Endothelial cell of umbilical vein (primary cell): ENCODE measurements at regions not wholly inside any gene's neighbourhood (a gene's known extent, or its start where the extent isn't known, plus 50 kb on each side); places are given as distances from the start of the nearest gene placed in this dataset.

Source experiments
- BruUV-seq: library from RNA; stranded (reverse); fragments of 400-500 nt; replicated peaks from 2 replicates; lab custom pipeline; 2021; lab: Mats Ljungman, UMichigan
- CTCF ChIA-PET: fragments of 300-600, 350-600 bp; sonication (Branson Sonifier 250); formaldehyde crosslinking; loops from one replicate; lab custom pipeline; 2021; ENCODE audit warnings: antibody characterized with exemption, inconsistent platforms; lab: Charles Lee
- POLR2A ChIA-PET: fragments of 300-600, 350-600 bp; sonication (Branson Sonifier 250); formaldehyde crosslinking; loops from one replicate; lab custom pipeline; 2021; ENCODE audit warnings: antibody characterized with exemption, inconsistent platforms; lab: Charles Lee
- DNase-seq: peaks from one replicate; pipeline ENCODE4 v3.0.0-alpha.2; 2011; ENCODE audit warnings: low read depth, low spot score
- FAIRE-seq: peaks from 2 replicates; lab custom pipeline; 2011; peaks lifted over from hg19 to GRCh38; lab: Jason Lieb, UNC
- H2AFZ ChIP-seq: 2 replicates; pipeline ENCODE4 v1.6.0; 2012; ENCODE audit warnings: low read depth, low read length, control low read depth, inconsistent platforms
- H3K27ac ChIP-seq: 2 replicates; pipeline ENCODE4 v1.5.1; 2011; ENCODE audit warnings: low read depth, mild to moderate bottlenecking, control low read depth, low read length, moderate library complexity; ENCODE audit not compliant: insufficient read depth
- H3K27me3 ChIP-seq, 2 experiments: 2 replicates each; pipeline versions ENCODE4 v1.6.0 to v1.6.1; 2011; ENCODE audit warnings: low read length in 2 of 2, mixed read lengths in 1 of 2; ENCODE audit not compliant: control insufficient read depth in 2 of 2, insufficient read depth in 2 of 2
- H3K36me3 ChIP-seq, 2 experiments: 2 replicates in 1 of 2; 3 replicates in 1 of 2; pipeline ENCODE4 v1.5.1; 2011; ENCODE audit warnings: low read length in 2 of 2, mild to moderate bottlenecking in 1 of 2, moderate library complexity in 1 of 2; ENCODE audit not compliant: control insufficient read depth in 2 of 2, insufficient read depth in 2 of 2; ENCODE audit errors: extremely low read depth in 1 of 2
- H3K4me1 ChIP-seq: 3 replicates; pipeline ENCODE4 v1.5.1; 2011; ENCODE audit warnings: mild to moderate bottlenecking, low read length; ENCODE audit not compliant: control insufficient read depth, insufficient read depth; ENCODE audit errors: extremely low read depth
- H3K4me2 ChIP-seq: 2 replicates; pipeline ENCODE4 v1.6.1; 2011; ENCODE audit warnings: low read length, control low read depth, mixed read lengths; ENCODE audit not compliant: insufficient read depth
- H3K4me3 ChIP-seq, 3 experiments: fragments of 200-600 bp in 1 of 3; sonication (generic), shearing (Covaris generic) in 1 of 3; replicated peaks in 1 of 3; 2 replicates each; pipeline ENCODE4 v1.5.1; 2011 to 2016; ENCODE audit warnings: control low read depth in 3 of 3, low read length in 3 of 3, mild to moderate bottlenecking in 2 of 3, inconsistent platforms in 1 of 3, low read depth in 1 of 3, moderate library complexity in 1 of 3; ENCODE audit not compliant: insufficient read depth in 1 of 3
- H3K79me2 ChIP-seq: 2 replicates; pipeline ENCODE4 v1.6.0; 2012; ENCODE audit warnings: low read length, inconsistent platforms; ENCODE audit not compliant: control insufficient read depth, insufficient read depth
- H3K9ac ChIP-seq: replicated peaks from 2 replicates; pipeline ENCODE3; 2011; ENCODE audit warnings: low read length, control low read depth; ENCODE audit not compliant: insufficient read depth; ENCODE audit errors: extremely low read depth
- H3K9me1 ChIP-seq: replicated peaks from 3 replicates; pipeline ENCODE4 v1.6.0; 2011; ENCODE audit warnings: mild to moderate bottlenecking, low read length; ENCODE audit not compliant: control insufficient read depth, insufficient read depth; ENCODE audit errors: extremely low read depth
- H3K9me3 ChIP-seq: replicated peaks from 2 replicates; pipeline ENCODE4 v1.5.1; 2012; ENCODE audit warnings: low read length, inconsistent platforms; ENCODE audit not compliant: control insufficient read depth, insufficient read depth
- H4K20me1 ChIP-seq: replicated peaks from 2 replicates; pipeline ENCODE3; 2011; ENCODE audit warnings: mild to moderate bottlenecking, low read length; ENCODE audit not compliant: control insufficient read depth, insufficient read depth; ENCODE audit errors: extremely low read depth
- JUN ChIP-seq: IDR thresholded peaks from 2 replicates; pipeline ENCODE4 v1.6.1; 2011; ENCODE audit warnings: borderline replicate concordance, low read depth; ENCODE audit not compliant: insufficient read length, insufficient read depth
- MAX ChIP-seq: IDR thresholded peaks from 2 replicates; pipeline ENCODE4 v1.6.1; 2011; ENCODE audit not compliant: insufficient read depth, insufficient read length
- POLR2A ChIP-seq: IDR thresholded peaks from 2 replicates; pipeline ENCODE4 v1.6.1; 2012; ENCODE audit warnings: low read depth, mild to moderate bottlenecking, control low read depth, low read length
- dilution Hi-C: fragments of 300-500 bp; cut with MboI; formaldehyde crosslinking; loops from one replicate; pipeline ENCODE4 v1.15.0; 2019; ENCODE audit warnings: low sequenced_read_pairs; ENCODE audit not compliant: extremely low pct_ligation_motif_present
- intact Hi-C: fragments of 100-400 bp; cut with micrococcal nuclease; formaldehyde crosslinking; loops from one replicate; pipeline ENCODE4 v1.10.0; 2022

GRCh38 chr17:51486885-51487520, 226.7 kb downstream of the UTP18 start:
- Histone ChIP-seq H3K4me3 (no peak overlapping the region), H3K27ac (no peak overlapping the region), H3K4me2 (no peak overlapping the region), H3K9me1 (no peaks in the 10 kb centered on the region), H2AFZ (no peak overlapping the region), H3K79me2 (no peaks in the 10 kb centered on the region), H3K4me1 (no peaks in the 10 kb centered on the region), H3K36me3 (no peaks in the 10 kb centered on the region), H3K9ac (no peak overlapping the region), H4K20me1 (no peaks in the 10 kb centered on the region), H3K27me3 (no peaks in the 10 kb centered on the region), H3K9me3 (no peaks in the 10 kb centered on the region)
- dilution Hi-C loops: no loop called here
- no peak for DNase-seq
- BruUV-seq: no TSS peak
- no peak for TF ChIP-seq JUN
- ChIA-PET CTCF (no interaction called here), POLR2A (no interaction called here)
- intact Hi-C loops: no loop called here
- FAIRE-seq: no peak

GRCh38 chr17:51487947-51488346, 227.6 kb downstream of the UTP18 start:
- ChIA-PET POLR2A (no interaction called here), CTCF (no interaction called here)
- TF ChIP-seq MAX: no peak
- no peak for TF ChIP-seq POLR2A
- intact Hi-C loops: no loop called here
- no peaks in the 10 kb centered on the region for H4K20me1 ChIP-seq
- H3K9me1 ChIP-seq: no peaks in the 10 kb centered on the region
- no peak overlapping the region for H3K4me3 ChIP-seq
- dilution Hi-C loops: no loop called here
- no peak overlapping the region for H3K9ac ChIP-seq
- H3K27me3 ChIP-seq: no peaks in the 10 kb centered on the region
- no peak overlapping the region for H2AFZ ChIP-seq
- DNase-seq (no peak), FAIRE-seq (no peak)
- H3K79me2 ChIP-seq: no peaks in the 10 kb centered on the region
- no peak overlapping the region for H3K4me2 ChIP-seq
- no peaks in the 10 kb centered on the region for H3K4me1 ChIP-seq
- no peaks in the 10 kb centered on the region for H3K9me3 ChIP-seq
- H3K36me3 ChIP-seq: no peaks in the 10 kb centered on the region
- no peak overlapping the region for H3K27ac ChIP-seq
- BruUV-seq: no TSS peak
